ENCODE measurements at regions not wholly inside any gene's neighbourhood (a gene's known extent, or its start where the extent isn't known, plus 50 kb on each side); places are given as distances from the start of the nearest gene placed in this dataset.
"Not testable (repeated sequence)": the region's sequence is repeated elsewhere in the genome, so short reads cannot be mapped to it uniquely, and the experiment has no call there.

DNA sequence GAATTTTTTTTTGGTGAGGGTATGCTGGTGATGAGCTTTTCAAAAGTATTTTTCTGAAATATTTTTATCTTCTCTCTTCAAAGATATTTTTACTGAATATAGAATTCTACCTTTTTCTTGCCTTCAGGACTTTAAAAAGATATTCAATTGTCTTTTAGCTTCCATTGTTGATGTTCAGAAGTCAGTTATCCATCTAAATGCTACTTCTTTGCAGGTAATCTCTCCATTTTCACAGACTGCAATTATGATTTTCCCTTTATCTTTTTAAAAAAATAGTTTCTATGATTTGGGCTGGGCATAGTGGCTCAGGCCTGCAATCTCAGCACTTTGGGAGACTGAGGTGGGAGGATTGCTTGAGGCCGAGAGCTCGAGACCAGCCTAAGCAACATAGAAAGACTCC is 222.4 kb downstream of the IL20RB start:
- no peaks in the 10 kb centered on the region for H3K27me3 ChIP-seq (ENCODE audit: control insufficient read depth, insufficient read depth, low read length)
- no peak overlapping the region for H3K4me3 ChIP-seq (ENCODE audit: low read length)
- no peaks in the 10 kb centered on the region for H3K36me3 ChIP-seq (ENCODE audit: control insufficient read depth, insufficient read depth, low read length)
- H3K27ac ChIP-seq (ENCODE audit: low read depth, low read length): no peak overlapping the region
- H3K4me1 ChIP-seq (ENCODE audit: control insufficient read depth, insufficient read depth, low read length): no peaks in the 10 kb centered on the region
- H3K9ac ChIP-seq (ENCODE audit: low read length): no peak overlapping the region

GRCh38 chr3:137191133-137191923 is 233.5 kb downstream of the IL20RB start:
- H3K27me3 ChIP-seq (ENCODE audit: control insufficient read depth, insufficient read depth, low read length): no peaks in the 10 kb centered on the region
- no peak overlapping the region for H3K4me3 ChIP-seq (ENCODE audit: low read length)
- H3K27ac ChIP-seq (ENCODE audit: low read depth, low read length): no peak overlapping the region
- no peaks in the 10 kb centered on the region for H3K36me3 ChIP-seq (ENCODE audit: control insufficient read depth, insufficient read depth, low read length)
- H3K4me1 ChIP-seq (ENCODE audit: control insufficient read depth, insufficient read depth, low read length): no peaks in the 10 kb centered on the region
- H3K9ac ChIP-seq (ENCODE audit: low read length): no peak overlapping the region

DNA sequence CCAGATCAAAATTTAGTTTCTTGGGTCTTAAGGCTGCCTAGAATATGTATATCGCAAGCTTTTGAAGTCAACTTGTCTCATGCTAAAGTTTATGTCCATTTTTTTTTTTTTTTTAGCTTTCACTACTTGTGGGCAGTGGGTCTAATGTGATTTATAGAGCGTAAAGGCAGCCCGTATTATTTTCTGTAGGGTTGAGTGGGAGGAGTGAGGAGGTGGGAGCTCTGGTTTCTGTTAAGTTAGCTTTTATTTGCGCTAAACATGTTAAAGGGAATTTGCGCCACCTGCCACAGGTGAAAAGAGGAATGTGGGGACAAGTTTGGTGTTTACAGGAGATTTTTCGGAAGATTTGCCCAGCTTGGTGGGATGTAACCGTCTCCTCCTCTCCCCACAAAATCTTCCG is 234.2 kb downstream of the IL20RB start:
- H3K4me3 ChIP-seq (ENCODE audit: low read length): no peak overlapping the region
- H3K9ac ChIP-seq (ENCODE audit: low read length): no peak overlapping the region
- no peaks in the 10 kb centered on the region for H3K4me1 ChIP-seq (ENCODE audit: control insufficient read depth, insufficient read depth, low read length)
- H3K27ac ChIP-seq (ENCODE audit: low read depth, low read length): no peak overlapping the region
- H3K27me3 ChIP-seq (ENCODE audit: control insufficient read depth, insufficient read depth, low read length): no peaks in the 10 kb centered on the region
- no peaks in the 10 kb centered on the region for H3K36me3 ChIP-seq (ENCODE audit: control insufficient read depth, insufficient read depth, low read length)

GRCh38 chr3:137194301-137194700 is 236.5 kb downstream of the IL20RB start:
- no peaks in the 10 kb centered on the region for H3K36me3 ChIP-seq (ENCODE audit: control insufficient read depth, insufficient read depth, low read length)
- H3K27me3 ChIP-seq (ENCODE audit: control insufficient read depth, insufficient read depth, low read length): no peaks in the 10 kb centered on the region
- H3K4me3 ChIP-seq (ENCODE audit: low read length): no peak overlapping the region
- H3K27ac ChIP-seq (ENCODE audit: low read depth, low read length): no peak overlapping the region
- no peaks in the 10 kb centered on the region for H3K4me1 ChIP-seq (ENCODE audit: control insufficient read depth, insufficient read depth, low read length)
- no peak overlapping the region for H3K9ac ChIP-seq (ENCODE audit: low read length)

DNA sequence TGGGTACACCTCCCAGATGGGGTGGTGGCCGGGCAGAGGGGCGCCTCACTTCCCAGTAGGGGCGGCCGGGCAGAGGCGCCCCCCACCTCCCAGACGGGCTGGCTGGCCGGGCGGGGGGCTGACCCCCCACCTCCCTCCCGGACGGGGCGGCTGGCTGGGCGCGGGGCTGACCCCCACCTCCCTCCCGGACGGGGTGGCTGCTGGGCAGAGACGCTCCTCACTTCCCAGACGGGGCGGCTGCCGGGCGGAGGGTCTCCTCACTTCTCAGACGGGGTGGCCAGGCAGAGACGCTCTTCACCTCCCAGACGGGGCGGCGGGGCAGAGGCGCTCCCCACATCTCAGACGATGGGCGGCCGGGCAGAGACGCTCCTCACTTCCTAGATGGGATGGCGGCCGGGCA is 240.6 kb downstream of the IL20RB start:
- not testable (repeated sequence) for H3K27ac ChIP-seq (ENCODE audit: low read depth, low read length); H3K27me3 ChIP-seq (ENCODE audit: control insufficient read depth, insufficient read depth, low read length); H3K4me3 ChIP-seq (ENCODE audit: low read length); H3K4me1 ChIP-seq (ENCODE audit: control insufficient read depth, insufficient read depth, low read length); H3K36me3 ChIP-seq (ENCODE audit: control insufficient read depth, insufficient read depth, low read length); H3K9ac ChIP-seq (ENCODE audit: low read length)

DNA sequence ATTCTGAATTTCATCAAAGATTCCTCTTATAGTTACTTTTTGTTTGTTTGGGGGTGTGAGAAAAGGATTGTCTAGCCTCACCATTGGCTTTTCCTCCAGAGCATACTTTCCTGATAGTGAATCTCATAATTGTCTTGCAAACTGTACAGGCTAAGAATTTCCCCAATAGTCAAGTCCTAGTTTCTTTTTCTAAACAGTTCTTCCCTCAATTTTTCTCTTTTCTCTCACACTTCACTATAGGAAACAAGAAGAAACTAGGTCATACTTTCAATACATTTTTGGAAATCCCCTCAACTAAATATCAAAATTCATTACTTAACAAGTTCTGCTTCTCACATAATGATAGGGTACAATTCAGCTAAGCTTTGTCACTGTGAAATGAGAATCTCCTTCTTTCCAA is 241.9 kb downstream of the IL20RB start:
- Histone ChIP-seq H3K9ac (ENCODE audit: low read length) (no peak overlapping the region), H3K4me3 (ENCODE audit: low read length) (no peak overlapping the region), H3K4me1 (ENCODE audit: control insufficient read depth, insufficient read depth, low read length) (no peaks in the 10 kb centered on the region), H3K27ac (ENCODE audit: low read depth, low read length) (no peak overlapping the region), H3K27me3 (ENCODE audit: control insufficient read depth, insufficient read depth, low read length) (no peaks in the 10 kb centered on the region), H3K36me3 (ENCODE audit: control insufficient read depth, insufficient read depth, low read length) (no peaks in the 10 kb centered on the region)

DNA sequence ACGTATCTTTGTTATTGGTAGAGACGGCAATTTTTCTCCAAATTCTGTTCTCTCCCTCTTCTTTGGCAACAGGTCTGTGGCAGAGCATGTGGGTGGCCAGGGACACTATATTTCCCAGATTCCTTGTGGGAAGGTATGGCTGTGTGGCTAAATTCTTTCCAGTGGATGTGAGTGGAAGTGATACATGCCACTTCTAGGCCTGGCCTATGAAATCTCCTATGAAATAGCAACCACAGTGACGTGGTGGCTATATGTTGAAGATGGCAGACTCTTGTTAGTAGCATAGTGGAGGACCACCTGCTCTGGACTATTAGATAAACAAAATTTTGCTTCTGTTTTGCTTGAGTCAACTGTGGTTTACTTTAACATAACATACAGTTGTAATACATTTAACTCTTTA is 243.3 kb downstream of the IL20RB start:
- no peak overlapping the region for H3K27ac ChIP-seq (ENCODE audit: low read depth, low read length)
- no peak overlapping the region for H3K9ac ChIP-seq (ENCODE audit: low read length)
- no peaks in the 10 kb centered on the region for H3K27me3 ChIP-seq (ENCODE audit: control insufficient read depth, insufficient read depth, low read length)
- H3K4me1 ChIP-seq (ENCODE audit: control insufficient read depth, insufficient read depth, low read length): peaks cover 9% of the 10 kb centered on the region
- H3K36me3 ChIP-seq (ENCODE audit: control insufficient read depth, insufficient read depth, low read length): no peaks in the 10 kb centered on the region
- H3K4me3 ChIP-seq (ENCODE audit: low read length): no peak overlapping the region

DNA sequence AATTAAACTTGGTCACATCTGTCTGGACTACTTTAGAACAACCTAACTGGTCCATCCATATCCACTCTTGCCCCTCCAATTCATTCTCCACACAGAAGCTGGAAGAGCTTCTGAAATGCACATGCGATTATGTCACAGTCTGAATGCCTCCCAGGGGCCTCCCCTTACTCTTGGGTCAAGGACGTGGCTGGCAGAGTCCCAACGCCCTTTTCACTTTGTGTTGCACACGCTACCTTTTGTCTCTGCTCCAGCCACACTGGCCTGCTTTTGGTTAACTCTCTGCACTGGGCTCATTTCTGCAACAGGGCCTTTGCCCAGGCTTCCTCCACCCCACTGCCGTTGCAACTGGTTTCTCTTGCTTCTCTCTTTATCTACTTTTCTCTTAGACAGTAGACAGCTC is 245.2 kb downstream of the IL20RB start:
- H3K4me1 ChIP-seq (ENCODE audit: control insufficient read depth, insufficient read depth, low read length): peaks cover 9% of the 10 kb centered on the region
- H3K27ac ChIP-seq (ENCODE audit: low read depth, low read length): no peak overlapping the region
- H3K4me3 ChIP-seq (ENCODE audit: low read length): no peak overlapping the region
- H3K27me3 ChIP-seq (ENCODE audit: control insufficient read depth, insufficient read depth, low read length): no peaks in the 10 kb centered on the region
- H3K9ac ChIP-seq (ENCODE audit: low read length): no peak overlapping the region
- H3K36me3 ChIP-seq (ENCODE audit: control insufficient read depth, insufficient read depth, low read length): no peaks in the 10 kb centered on the region

- H3K36me3 ChIP-seq (ENCODE audit: control insufficient read depth, insufficient read depth, low read length): no peaks in the 10 kb centered on the region
- no peak overlapping the region for H3K27ac ChIP-seq (ENCODE audit: low read depth, low read length)
- H3K4me3 ChIP-seq (ENCODE audit: low read length): no peak overlapping the region
- H3K9ac ChIP-seq (ENCODE audit: low read length): no peak overlapping the region
- H3K27me3 ChIP-seq (ENCODE audit: control insufficient read depth, insufficient read depth, low read length): no peaks in the 10 kb centered on the region
- H3K4me1 ChIP-seq (ENCODE audit: control insufficient read depth, insufficient read depth, low read length): peaks cover 9% of the 10 kb centered on the region
Measured at GRCh38 chr3:137204409-137204808, 246.6 kb downstream of the IL20RB start.

DNA sequence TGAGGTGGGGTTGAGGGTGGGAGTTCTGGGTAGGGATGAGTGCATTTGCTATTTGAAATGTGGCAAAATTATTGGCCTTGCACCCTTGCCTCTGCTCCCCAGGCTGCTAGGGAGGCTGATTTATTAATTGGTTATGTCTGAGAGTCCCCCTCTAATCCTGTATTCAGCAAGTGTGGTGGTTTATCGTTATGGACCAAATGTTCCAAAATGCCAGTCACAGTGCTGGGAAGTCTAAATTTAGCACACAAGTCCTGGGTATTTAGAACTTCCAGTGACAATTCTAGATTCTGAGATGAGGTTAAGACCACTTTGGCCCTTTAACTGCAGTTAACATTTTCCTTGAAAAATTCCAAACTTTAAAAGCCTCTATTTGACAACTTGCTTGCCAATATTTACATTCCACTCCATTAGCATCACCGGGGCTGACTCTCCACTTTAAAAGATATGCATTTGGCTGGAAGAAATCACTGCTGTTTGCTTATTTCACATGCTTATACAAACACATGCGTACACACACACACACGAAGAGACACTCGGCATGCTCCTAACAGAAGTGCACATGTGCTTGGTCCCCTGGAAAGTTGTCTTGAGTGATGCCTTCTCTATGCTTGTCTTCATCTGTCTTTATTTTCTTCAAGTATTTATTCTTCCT is 247.7 kb downstream of the IL20RB start:
- Histone ChIP-seq H3K27ac (ENCODE audit: low read depth, low read length) (no peak overlapping the region), H3K36me3 (ENCODE audit: control insufficient read depth, insufficient read depth, low read length) (no peaks in the 10 kb centered on the region), H3K4me1 (ENCODE audit: control insufficient read depth, insufficient read depth, low read length) (peaks cover 9% of the 10 kb centered on the region), H3K9ac (ENCODE audit: low read length) (no peak overlapping the region), H3K27me3 (ENCODE audit: control insufficient read depth, insufficient read depth, low read length) (no peaks in the 10 kb centered on the region), H3K4me3 (ENCODE audit: low read length) (no peak overlapping the region)

- Histone ChIP-seq H3K27ac (ENCODE audit: low read depth, low read length) (no peak overlapping the region), H3K4me1 (ENCODE audit: control insufficient read depth, insufficient read depth, low read length) (peaks cover 9% of the 10 kb centered on the region), H3K4me3 (ENCODE audit: low read length) (no peak overlapping the region), H3K36me3 (ENCODE audit: control insufficient read depth, insufficient read depth, low read length) (no peaks in the 10 kb centered on the region), H3K9ac (ENCODE audit: low read length) (no peak overlapping the region), H3K27me3 (ENCODE audit: control insufficient read depth, insufficient read depth, low read length) (no peaks in the 10 kb centered on the region)
Measured at GRCh38 chr3:137207616-137208015, 249.8 kb downstream of the IL20RB start.

DNA sequence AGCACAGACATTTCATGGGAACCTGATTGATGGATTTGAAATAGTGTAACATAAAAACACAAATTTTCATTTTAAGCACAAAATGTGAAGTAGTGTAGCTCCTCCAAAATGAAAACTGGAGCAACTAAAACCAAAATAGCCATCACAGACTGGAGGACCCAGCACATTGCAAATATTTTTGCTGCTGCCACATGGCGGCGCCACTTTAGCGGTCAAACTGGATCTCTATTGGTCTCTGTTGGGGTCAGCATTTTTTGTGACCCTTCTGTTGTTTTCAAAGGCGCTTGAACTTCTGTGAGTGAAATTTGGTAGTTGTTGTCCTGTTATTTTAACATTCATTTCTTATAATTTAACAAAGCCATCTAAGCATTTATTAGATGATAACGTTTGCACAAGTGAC is 259.9 kb downstream of the IL20RB start:
- Histone ChIP-seq H3K27ac (ENCODE audit: low read depth, low read length) (no peak overlapping the region), H3K36me3 (ENCODE audit: control insufficient read depth, insufficient read depth, low read length) (no peaks in the 10 kb centered on the region), H3K9ac (ENCODE audit: low read length) (no peak overlapping the region), H3K4me3 (ENCODE audit: low read length) (no peak overlapping the region), H3K27me3 (ENCODE audit: control insufficient read depth, insufficient read depth, low read length) (no peaks in the 10 kb centered on the region), H3K4me1 (ENCODE audit: control insufficient read depth, insufficient read depth, low read length) (no peaks in the 10 kb centered on the region)
